ENCODE measurements at regions not wholly inside any gene's neighbourhood (a gene's known extent, or its start where the extent isn't known, plus 50 kb on each side); places are given as distances from the start of the nearest gene placed in this dataset.

- TF ChIP-seq, protein P1, sequence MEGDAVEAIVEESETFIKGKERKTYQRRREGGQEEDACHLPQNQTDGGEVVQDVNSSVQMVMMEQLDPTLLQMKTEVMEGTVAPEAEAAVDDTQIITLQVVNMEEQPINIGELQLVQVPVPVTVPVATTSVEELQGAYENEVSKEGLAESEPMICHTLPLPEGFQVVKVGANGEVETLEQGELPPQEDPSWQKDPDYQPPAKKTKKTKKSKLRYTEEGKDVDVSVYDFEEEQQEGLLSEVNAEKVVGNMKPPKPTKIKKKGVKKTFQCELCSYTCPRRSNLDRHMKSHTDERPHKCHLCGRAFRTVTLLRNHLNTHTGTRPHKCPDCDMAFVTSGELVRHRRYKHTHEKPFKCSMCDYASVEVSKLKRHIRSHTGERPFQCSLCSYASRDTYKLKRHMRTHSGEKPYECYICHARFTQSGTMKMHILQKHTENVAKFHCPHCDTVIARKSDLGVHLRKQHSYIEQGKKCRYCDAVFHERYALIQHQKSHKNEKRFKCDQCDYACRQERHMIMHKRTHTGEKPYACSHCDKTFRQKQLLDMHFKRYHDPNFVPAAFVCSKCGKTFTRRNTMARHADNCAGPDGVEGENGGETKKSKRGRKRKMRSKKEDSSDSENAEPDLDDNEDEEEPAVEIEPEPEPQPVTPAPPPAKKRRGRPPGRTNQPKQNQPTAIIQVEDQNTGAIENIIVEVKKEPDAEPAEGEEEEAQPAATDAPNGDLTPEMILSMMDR (IDR thresholded peaks at IDR 0.05; ENCODE audit: insufficient read depth, low read depth, low read length) = no peak
- no peak for TF ChIP-seq EZH2 (IDR thresholded peaks at IDR 0.05; ENCODE audit: insufficient read depth, low read length)
Measured at GRCh38 chr3:6510713-6511112, 350.2 kb upstream of the GRM7 start.
